Right lobe of liver (tissue), 4 donors: ENCODE measurements at regions not wholly inside any gene's neighbourhood (a gene's known extent, or its start where the extent isn't known, plus 50 kb on each side); places are given as distances from the start of the nearest gene placed in this dataset.

Experiments
- POLR2A ChIP-seq: fragments of 450-650 bp; IDR thresholded peaks from one replicate; pipeline ENCODE4 v1.6.1; 2017; ENCODE audit warnings: antibody characterized with exemption, mild to moderate bottlenecking
- TF ChIP-seq, protein P1 (sequence below), 4 donors: fragments of 200-600 bp in 3 of 4; fragments of 450-650 bp in 1 of 4; IDR thresholded peaks; one replicate each; pipeline versions ENCODE4 v1.5.1 to v1.8.0; 2016 to 2022; ENCODE audit warnings: antibody characterized with exemption in 4 of 4, mild to moderate bottlenecking in 2 of 4
- donor health status: DM: no; HTN: no; CAD: no.
- donor health status: DM: no; HTN: no; CAD: no.
- donor health status: DM: no; HTN: yes; CAD: no.

DNA sequence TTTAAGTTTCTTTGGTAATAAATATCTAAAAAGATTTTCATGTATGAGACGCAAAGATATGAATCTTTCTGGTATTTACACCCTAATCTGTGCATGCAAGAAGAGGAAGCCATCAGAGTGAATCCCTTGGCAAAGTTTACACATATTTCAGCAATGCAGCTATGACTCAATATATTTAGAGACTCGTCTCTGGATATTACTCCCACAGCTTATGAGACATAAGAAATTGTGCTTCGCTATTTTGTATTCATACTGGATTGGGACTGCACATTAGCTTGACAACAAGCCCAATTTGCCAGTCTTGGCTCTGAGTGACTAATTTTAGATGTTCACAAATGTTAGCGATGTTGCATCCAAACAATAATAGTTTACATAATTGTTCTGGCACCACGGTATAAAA, 532.0 kb downstream of the CDH11 start:
- no peak for TF ChIP-seq POLR2A
- TF ChIP-seq, protein P1, sequence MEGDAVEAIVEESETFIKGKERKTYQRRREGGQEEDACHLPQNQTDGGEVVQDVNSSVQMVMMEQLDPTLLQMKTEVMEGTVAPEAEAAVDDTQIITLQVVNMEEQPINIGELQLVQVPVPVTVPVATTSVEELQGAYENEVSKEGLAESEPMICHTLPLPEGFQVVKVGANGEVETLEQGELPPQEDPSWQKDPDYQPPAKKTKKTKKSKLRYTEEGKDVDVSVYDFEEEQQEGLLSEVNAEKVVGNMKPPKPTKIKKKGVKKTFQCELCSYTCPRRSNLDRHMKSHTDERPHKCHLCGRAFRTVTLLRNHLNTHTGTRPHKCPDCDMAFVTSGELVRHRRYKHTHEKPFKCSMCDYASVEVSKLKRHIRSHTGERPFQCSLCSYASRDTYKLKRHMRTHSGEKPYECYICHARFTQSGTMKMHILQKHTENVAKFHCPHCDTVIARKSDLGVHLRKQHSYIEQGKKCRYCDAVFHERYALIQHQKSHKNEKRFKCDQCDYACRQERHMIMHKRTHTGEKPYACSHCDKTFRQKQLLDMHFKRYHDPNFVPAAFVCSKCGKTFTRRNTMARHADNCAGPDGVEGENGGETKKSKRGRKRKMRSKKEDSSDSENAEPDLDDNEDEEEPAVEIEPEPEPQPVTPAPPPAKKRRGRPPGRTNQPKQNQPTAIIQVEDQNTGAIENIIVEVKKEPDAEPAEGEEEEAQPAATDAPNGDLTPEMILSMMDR (IDR thresholded peaks at IDR 0.05): no peak
